Stomach (tissue), 4 donors: ENCODE measurements at regions not wholly inside any gene's neighbourhood (a gene's known extent, or its start where the extent isn't known, plus 50 kb on each side); places are given as distances from the start of the nearest gene placed in this dataset.

Experiments
- EP300 ChIP-seq: sonication (generic); formaldehyde crosslinking; IDR thresholded peaks from one replicate; pipeline ENCODE4 v1.6.1; 2017; ENCODE audit warnings: antibody characterized with exemption
- POLR2A ChIP-seq, 4 donors: fragments of 450-650 bp; IDR thresholded peaks; one replicate each; pipeline ENCODE4 v1.6.1; 2016; ENCODE audit warnings: antibody characterized with exemption in 4 of 4, control low read depth in 2 of 4, mild to moderate bottlenecking in 1 of 4, moderate library complexity in 1 of 4
- POLR2AphosphoS5 ChIP-seq, 3 donors: sonication (generic); formaldehyde crosslinking; IDR thresholded peaks; one replicate each; pipeline ENCODE4 v1.6.1; 2016; ENCODE audit warnings: antibody characterized with exemption in 3 of 3
- TF ChIP-seq, protein P1 (sequence below), 7 experiments: fragments of 450-650 bp in 4 of 7; fragments of 200-600 bp in 3 of 7; sonication (generic) in 3 of 7; IDR thresholded peaks; one replicate each; pipeline ENCODE4 v1.5.1; 2016 to 2019; ENCODE audit warnings: antibody characterized with exemption in 7 of 7, control low read depth in 2 of 7, mild to moderate bottlenecking in 1 of 7

DNA sequence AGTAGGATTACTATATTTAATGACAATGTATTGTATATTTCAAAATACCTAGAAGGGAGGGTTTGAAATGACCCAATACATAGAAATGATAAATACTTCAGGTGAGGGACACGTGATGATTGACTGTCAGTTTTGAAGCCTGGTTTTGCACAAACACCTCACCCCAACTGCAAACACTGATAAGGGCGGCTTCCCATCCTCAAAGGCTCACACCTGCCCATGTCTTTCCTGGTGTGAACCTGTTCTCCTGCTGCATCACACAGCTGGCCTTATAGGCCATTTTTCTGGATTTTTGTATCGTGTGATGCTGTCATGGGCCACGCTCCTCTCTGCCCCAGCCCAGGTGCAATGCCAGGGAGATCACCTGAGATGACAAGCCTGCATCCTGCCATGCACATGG, 166.5 kb upstream of the NCK2 start:
- no peak for TF ChIP-seq POLR2AphosphoS5 (IDR thresholded peaks at IDR 0.05)
- TF ChIP-seq, protein P1, sequence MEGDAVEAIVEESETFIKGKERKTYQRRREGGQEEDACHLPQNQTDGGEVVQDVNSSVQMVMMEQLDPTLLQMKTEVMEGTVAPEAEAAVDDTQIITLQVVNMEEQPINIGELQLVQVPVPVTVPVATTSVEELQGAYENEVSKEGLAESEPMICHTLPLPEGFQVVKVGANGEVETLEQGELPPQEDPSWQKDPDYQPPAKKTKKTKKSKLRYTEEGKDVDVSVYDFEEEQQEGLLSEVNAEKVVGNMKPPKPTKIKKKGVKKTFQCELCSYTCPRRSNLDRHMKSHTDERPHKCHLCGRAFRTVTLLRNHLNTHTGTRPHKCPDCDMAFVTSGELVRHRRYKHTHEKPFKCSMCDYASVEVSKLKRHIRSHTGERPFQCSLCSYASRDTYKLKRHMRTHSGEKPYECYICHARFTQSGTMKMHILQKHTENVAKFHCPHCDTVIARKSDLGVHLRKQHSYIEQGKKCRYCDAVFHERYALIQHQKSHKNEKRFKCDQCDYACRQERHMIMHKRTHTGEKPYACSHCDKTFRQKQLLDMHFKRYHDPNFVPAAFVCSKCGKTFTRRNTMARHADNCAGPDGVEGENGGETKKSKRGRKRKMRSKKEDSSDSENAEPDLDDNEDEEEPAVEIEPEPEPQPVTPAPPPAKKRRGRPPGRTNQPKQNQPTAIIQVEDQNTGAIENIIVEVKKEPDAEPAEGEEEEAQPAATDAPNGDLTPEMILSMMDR (IDR thresholded peaks at IDR 0.05) = no peak
- TF ChIP-seq POLR2A (IDR thresholded peaks at IDR 0.05) = no peak
- no peak for TF ChIP-seq EP300
